Activated naive CD4-positive, alpha-beta T cell treated with anti-CD3 and anti-CD28 coated beads for 36 hours (primary cell): ENCODE measurements at regions not wholly inside any gene's neighbourhood (a gene's known extent, or its start where the extent isn't known, plus 50 kb on each side); places are given as distances from the start of the nearest gene placed in this dataset.
"Not testable (repeated sequence)": the region's sequence is repeated elsewhere in the genome, so short reads cannot be mapped to it uniquely, and the experiment has no call there.

Experiments used
- CTCF ChIA-PET: fragments of 350-600 bp; sonication (Branson Sonifier 250); formaldehyde crosslinking; loops from one replicate; lab custom pipeline; 2021; ENCODE audit warnings: antibody characterized with exemption; lab: Charles Lee
- DNase-seq: peaks from one replicate; pipeline ENCODE4 v3.0.0-alpha.2; 2020
- H3K27ac Mint-ChIP-seq: one replicate; pipeline ENCODE4 v1.8.0; 2021; ENCODE audit warnings: mild to moderate bottlenecking, mixed read lengths
- H3K27me3 Mint-ChIP-seq: one replicate; pipeline ENCODE4 v1.8.0; 2021; ENCODE audit warnings: low read depth, mixed read lengths
- H3K36me3 Mint-ChIP-seq: one replicate; pipeline ENCODE4 v1.8.0; 2021; ENCODE audit warnings: low read depth, mixed read lengths
- H3K4me1 Mint-ChIP-seq: one replicate; pipeline ENCODE4 v1.8.0; 2021; ENCODE audit warnings: low read depth, mixed read lengths
- H3K4me3 Mint-ChIP-seq: one replicate; pipeline ENCODE4 v1.8.0; 2021; ENCODE audit warnings: mild to moderate bottlenecking, moderate library complexity, mixed read lengths
- H3K9me3 Mint-ChIP-seq: one replicate; pipeline ENCODE4 v1.8.0; 2021; ENCODE audit warnings: mixed read lengths
- intact Hi-C: fragments of 100-400 bp; cut with micrococcal nuclease; formaldehyde crosslinking; loops from one replicate; pipeline ENCODE4 v1.15.1; 2023

- intact Hi-C loops = no loop called here
- no peak overlapping the region for H3K27ac Mint-ChIP-seq
- H3K4me3 Mint-ChIP-seq = no peak overlapping the region
- no peaks in the 10 kb centered on the region for H3K4me1 Mint-ChIP-seq
- peaks cover 2% of the 10 kb centered on the region for H3K27me3 Mint-ChIP-seq
- no peaks in the 10 kb centered on the region for H3K36me3 Mint-ChIP-seq
- H3K9me3 Mint-ChIP-seq = peaks cover 8% of the 10 kb centered on the region
- CTCF ChIA-PET = interaction anchor here (0.6 kb wide), 1 partner anchor 32 kb away, joined by 3 read pairs; no protein-coding TSS in a partner anchor
- no peak for DNase-seq
Measured at GRCh38 chr12:74595696-74596095, 58.1 kb downstream of the ATXN7L3B start.

GRCh38 chr12:74598819-74599218 lies 61.2 kb downstream of the ATXN7L3B start:
- Mint-ChIP-seq H3K4me3 (no peak overlapping the region), H3K4me1 (no peaks in the 10 kb centered on the region), H3K27me3 (peaks cover 4% of the 10 kb centered on the region), H3K36me3 (no peaks in the 10 kb centered on the region), H3K9me3 (peaks cover 12% of the 10 kb centered on the region), H3K27ac (no peak overlapping the region)
- intact Hi-C loops = no loop called here
- no peak for DNase-seq
- CTCF ChIA-PET = no interaction called here

- intact Hi-C loops = no loop called here
- H3K4me3 Mint-ChIP-seq = no peak overlapping the region
- DNase-seq = no peak
- no peak overlapping the region for H3K27ac Mint-ChIP-seq
- H3K9me3 Mint-ChIP-seq = peaks cover 12% of the 10 kb centered on the region
- no peaks in the 10 kb centered on the region for H3K36me3 Mint-ChIP-seq
- no peaks in the 10 kb centered on the region for H3K4me1 Mint-ChIP-seq
- CTCF ChIA-PET = no interaction called here
- peaks cover 4% of the 10 kb centered on the region for H3K27me3 Mint-ChIP-seq
Measured at GRCh38 chr12:74599932-74600331, 62.3 kb downstream of the ATXN7L3B start.

- H3K36me3 Mint-ChIP-seq, intact Hi-C loops, H3K4me1 Mint-ChIP-seq, CTCF ChIA-PET, H3K4me3 Mint-ChIP-seq, DNase-seq, H3K27me3 Mint-ChIP-seq, H3K27ac Mint-ChIP-seq: not testable (repeated sequence)
- peaks cover 12% of the 10 kb centered on the region for H3K9me3 Mint-ChIP-seq
Measured at GRCh38 chr12:74600817-74601216, 63.2 kb downstream of the ATXN7L3B start.

GRCh38 chr12:74602881-74603672 lies 65.4 kb downstream of the ATXN7L3B start:
- Mint-ChIP-seq H3K4me3 (no peak overlapping the region), H3K9me3 (peaks cover 12% of the 10 kb centered on the region), H3K36me3 (no peaks in the 10 kb centered on the region), H3K27ac (no peak overlapping the region), H3K27me3 (peaks cover 9% of the 10 kb centered on the region), H3K4me1 (no peaks in the 10 kb centered on the region)
- DNase-seq = no peak
- intact Hi-C loops = no loop called here
- CTCF ChIA-PET = no interaction called here

GRCh38 chr12:74608231-74608775 lies 70.7 kb downstream of the ATXN7L3B start:
- Mint-ChIP-seq H3K4me1 (no peaks in the 10 kb centered on the region), H3K4me3 (no peak overlapping the region), H3K27me3 (peaks cover 5% of the 10 kb centered on the region), H3K36me3 (no peaks in the 10 kb centered on the region), H3K9me3 (no peaks in the 10 kb centered on the region), H3K27ac (no peak overlapping the region)
- intact Hi-C loops = no loop called here
- DNase-seq = no peak
- CTCF ChIA-PET = no interaction called here

- Mint-ChIP-seq H3K27me3 (peaks cover 3% of the 10 kb centered on the region), H3K4me3 (no peak overlapping the region), H3K9me3 (no peaks in the 10 kb centered on the region), H3K4me1 (no peaks in the 10 kb centered on the region), H3K36me3 (no peaks in the 10 kb centered on the region), H3K27ac (no peak overlapping the region)
- no peak for DNase-seq
- CTCF ChIA-PET = no interaction called here
- intact Hi-C loops = no loop called here
Measured at GRCh38 chr12:74610711-74611110, 73.1 kb downstream of the ATXN7L3B start.

- intact Hi-C loops = no loop called here
- Mint-ChIP-seq H3K27ac (no peak overlapping the region), H3K4me3 (no peak overlapping the region), H3K36me3 (no peaks in the 10 kb centered on the region), H3K27me3 (peaks cover 3% of the 10 kb centered on the region), H3K4me1 (no peaks in the 10 kb centered on the region), H3K9me3 (no peaks in the 10 kb centered on the region)
- DNase-seq = no peak
- CTCF ChIA-PET = no interaction called here
Measured at GRCh38 chr12:74614426-74614825, 76.8 kb downstream of the ATXN7L3B start.

GRCh38 chr12:74619084-74619483 lies 81.4 kb downstream of the ATXN7L3B start:
- H3K9me3 Mint-ChIP-seq = no peaks in the 10 kb centered on the region
- H3K4me1 Mint-ChIP-seq = no peaks in the 10 kb centered on the region
- H3K27ac Mint-ChIP-seq = no peak overlapping the region
- H3K4me3 Mint-ChIP-seq = no peak overlapping the region
- H3K36me3 Mint-ChIP-seq = no peaks in the 10 kb centered on the region
- CTCF ChIA-PET = no interaction called here
- peaks cover 3% of the 10 kb centered on the region for H3K27me3 Mint-ChIP-seq
- intact Hi-C loops = no loop called here
- no peak for DNase-seq

GRCh38 chr12:74619884-74620283 lies 82.2 kb downstream of the ATXN7L3B start:
- intact Hi-C loops = no loop called here
- Mint-ChIP-seq H3K36me3 (no peaks in the 10 kb centered on the region), H3K4me1 (no peaks in the 10 kb centered on the region), H3K27me3 (peaks cover 3% of the 10 kb centered on the region), H3K27ac (no peak overlapping the region), H3K9me3 (no peaks in the 10 kb centered on the region), H3K4me3 (no peak overlapping the region)
- CTCF ChIA-PET = no interaction called here
- no peak for DNase-seq

- no peaks in the 10 kb centered on the region for H3K9me3 Mint-ChIP-seq
- CTCF ChIA-PET = no interaction called here
- no peaks in the 10 kb centered on the region for H3K36me3 Mint-ChIP-seq
- H3K4me1 Mint-ChIP-seq = no peaks in the 10 kb centered on the region
- no peak for DNase-seq
- no peak overlapping the region for H3K27ac Mint-ChIP-seq
- intact Hi-C loops = no loop called here
- peaks cover 3% of the 10 kb centered on the region for H3K27me3 Mint-ChIP-seq
- H3K4me3 Mint-ChIP-seq = no peak overlapping the region
Measured at GRCh38 chr12:74620921-74621320, 83.3 kb downstream of the ATXN7L3B start.

- Mint-ChIP-seq H3K4me3 (no peak overlapping the region), H3K36me3 (no peaks in the 10 kb centered on the region), H3K27ac (no peak overlapping the region), H3K4me1 (no peaks in the 10 kb centered on the region), H3K27me3 (no peaks in the 10 kb centered on the region), H3K9me3 (no peaks in the 10 kb centered on the region)
- CTCF ChIA-PET = no interaction called here
- no peak for DNase-seq
- intact Hi-C loops = no loop called here
Measured at GRCh38 chr12:74624201-74624600, 86.6 kb downstream of the ATXN7L3B start.

GRCh38 chr12:74626397-74626796 lies 88.8 kb downstream of the ATXN7L3B start:
- no peak for DNase-seq
- H3K4me1 Mint-ChIP-seq = no peaks in the 10 kb centered on the region
- H3K36me3 Mint-ChIP-seq = no peaks in the 10 kb centered on the region
- CTCF ChIA-PET = no interaction called here
- H3K27ac Mint-ChIP-seq = no peak overlapping the region
- H3K27me3 Mint-ChIP-seq = no peaks in the 10 kb centered on the region
- no peak overlapping the region for H3K4me3 Mint-ChIP-seq
- peaks cover 6% of the 10 kb centered on the region for H3K9me3 Mint-ChIP-seq
- intact Hi-C loops = no loop called here
